AG09309 (cell line): ENCODE measurements at regions not wholly inside any gene's neighbourhood (a gene's known extent, or its start where the extent isn't known, plus 50 kb on each side); places are given as distances from the start of the nearest gene placed in this dataset.

Experiments
- DNase-seq: peaks from one replicate; pipeline ENCODE4 v3.0.0-alpha.2; 2010; ENCODE audit warnings: low read depth
- H3K4me3 ChIP-seq: 2 replicates; pipeline ENCODE4 v1.5.1; 2011; ENCODE audit warnings: mild to moderate bottlenecking, low read depth, low read length, moderate library complexity; ENCODE audit not compliant: control insufficient read depth
- CTCF ChIP-seq: IDR thresholded peaks from 2 replicates; pipeline ENCODE4 v1.5.1; 2011; ENCODE audit warnings: mild to moderate bottlenecking, low read depth, low read length, inconsistent platforms; ENCODE audit not compliant: insufficient read depth, control insufficient read depth; ENCODE audit errors: missing control alignments

GRCh38 chr2:177338177-177338721 lies 54.3 kb upstream of the AGPS start:
- no peak for TF ChIP-seq CTCF
- no peak for DNase-seq
- H3K4me3 ChIP-seq: no peak overlapping the region

GRCh38 chr2:177340158-177340557 lies 52.4 kb upstream of the AGPS start:
- no peak for DNase-seq
- no peak for TF ChIP-seq CTCF
- no peak overlapping the region for H3K4me3 ChIP-seq

GRCh38 chr2:177342736-177343135 lies 49.8 kb upstream of the AGPS start:
- H3K4me3 ChIP-seq: no peak overlapping the region
- DNase-seq: no peak
- no peak for TF ChIP-seq CTCF
